HepG2 (cell line): ENCODE measurements at regions not wholly inside any gene's neighbourhood (a gene's known extent, or its start where the extent isn't known, plus 50 kb on each side); places are given as distances from the start of the nearest gene placed in this dataset.

Experiments
- HNRNPL ChIP-seq: fragments of 200-400 bp; formaldehyde crosslinking; IDR thresholded peaks from 2 replicates; pipeline ENCODE4 v1.6.1; 2017; ENCODE audit warnings: mild to moderate bottlenecking, low read depth, low read length
- NR1H2 ChIP-seq: sonication (generic); formaldehyde crosslinking; IDR thresholded peaks from 2 replicates; pipeline ENCODE4 v1.8.1; 2022; ENCODE audit warnings: low read depth, missing genetic modification reagents, borderline replicate concordance
- SRSF1 ChIP-seq: fragments of 200-400 bp; formaldehyde crosslinking; optimal IDR thresholded peaks from 2 replicates; pipeline ENCODE3; 2017; ENCODE audit warnings: mild to moderate bottlenecking, low read depth, low read length, moderate library complexity
- ZFP36 ChIP-seq: fragments of 150-350 bp; IDR thresholded peaks from 2 replicates; pipeline ENCODE4 v1.6.1; 2018; ENCODE audit warnings: borderline replicate concordance, low read length, low read depth; ENCODE audit not compliant: partially characterized antibody
- ZNF143 ChIP-seq: sonication (generic); formaldehyde crosslinking; IDR thresholded peaks from 2 replicates; pipeline ENCODE4 v1.4.0; 2020; ENCODE audit warnings: missing genetic modification reagents
- ZNF274 ChIP-seq: sonication (generic); formaldehyde crosslinking; IDR thresholded peaks from 2 replicates; pipeline ENCODE4 v1.5.1; 2020; ENCODE audit warnings: mild to moderate bottlenecking, missing genetic modification reagents
- ZNF317 ChIP-seq: sonication (generic); formaldehyde crosslinking; IDR thresholded peaks from 2 replicates; pipeline ENCODE4 v1.5.0; 2020; ENCODE audit warnings: mild to moderate bottlenecking, missing genetic modification reagents
- ZNF788 ChIP-seq: sonication (generic); formaldehyde crosslinking; IDR thresholded peaks from 2 replicates; pipeline ENCODE4 v1.5.0; 2020; ENCODE audit warnings: mild to moderate bottlenecking, missing genetic modification reagents, borderline replicate concordance
- TF ChIP-seq, protein P1 (sequence below): sonication (generic); formaldehyde crosslinking; IDR thresholded peaks from 2 replicates; pipeline ENCODE4 v1.9.0; 2022; ENCODE audit warnings: missing genetic modification reagents, mild to moderate bottlenecking, borderline replicate concordance
- TF ChIP-seq, protein P2 (sequence below): sonication (generic); formaldehyde crosslinking; IDR thresholded peaks from 2 replicates; pipeline ENCODE4 v1.5.0; 2020; ENCODE audit warnings: mild to moderate bottlenecking, missing genetic modification reagents, moderate library complexity

DNA sequence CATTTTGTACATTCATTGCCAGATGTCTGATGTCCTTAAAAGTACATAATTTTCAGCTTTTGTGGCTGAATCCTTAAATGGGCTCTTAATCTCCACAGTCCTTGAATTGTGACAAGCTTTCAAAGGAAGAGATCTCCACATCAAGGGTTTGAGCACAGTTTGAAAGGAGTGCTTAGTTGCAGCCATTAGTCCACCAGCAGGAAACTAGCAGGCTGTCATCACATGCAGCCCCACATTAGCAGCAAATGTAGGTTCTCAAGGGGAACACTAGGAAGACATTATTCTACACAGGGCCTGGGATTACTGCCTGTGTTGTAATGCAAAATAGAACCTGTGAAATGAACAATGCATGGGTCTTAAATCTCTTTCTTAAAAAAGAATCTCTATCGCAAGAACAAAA is 173.2 kb downstream of the CBLL2 start:
- TF ChIP-seq ZNF143 (no peak), SRSF1 (no peak), HNRNPL (no peak), ZNF317 (CRISPR knock-in tag) (no peak), NR1H2 (CRISPR knock-in tag) (no peak), ZNF788 (no peak), ZNF274 (CRISPR knock-in tag) (no peak), ZFP36 (no peak)
- TF ChIP-seq, protein P1, sequence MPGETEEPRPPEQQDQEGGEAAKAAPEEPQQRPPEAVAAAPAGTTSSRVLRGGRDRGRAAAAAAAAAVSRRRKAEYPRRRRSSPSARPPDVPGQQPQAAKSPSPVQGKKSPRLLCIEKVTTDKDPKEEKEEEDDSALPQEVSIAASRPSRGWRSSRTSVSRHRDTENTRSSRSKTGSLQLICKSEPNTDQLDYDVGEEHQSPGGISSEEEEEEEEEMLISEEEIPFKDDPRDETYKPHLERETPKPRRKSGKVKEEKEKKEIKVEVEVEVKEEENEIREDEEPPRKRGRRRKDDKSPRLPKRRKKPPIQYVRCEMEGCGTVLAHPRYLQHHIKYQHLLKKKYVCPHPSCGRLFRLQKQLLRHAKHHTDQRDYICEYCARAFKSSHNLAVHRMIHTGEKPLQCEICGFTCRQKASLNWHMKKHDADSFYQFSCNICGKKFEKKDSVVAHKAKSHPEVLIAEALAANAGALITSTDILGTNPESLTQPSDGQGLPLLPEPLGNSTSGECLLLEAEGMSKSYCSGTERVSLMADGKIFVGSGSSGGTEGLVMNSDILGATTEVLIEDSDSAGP (CRISPR knock-in tag): no peak
- TF ChIP-seq, protein P2, sequence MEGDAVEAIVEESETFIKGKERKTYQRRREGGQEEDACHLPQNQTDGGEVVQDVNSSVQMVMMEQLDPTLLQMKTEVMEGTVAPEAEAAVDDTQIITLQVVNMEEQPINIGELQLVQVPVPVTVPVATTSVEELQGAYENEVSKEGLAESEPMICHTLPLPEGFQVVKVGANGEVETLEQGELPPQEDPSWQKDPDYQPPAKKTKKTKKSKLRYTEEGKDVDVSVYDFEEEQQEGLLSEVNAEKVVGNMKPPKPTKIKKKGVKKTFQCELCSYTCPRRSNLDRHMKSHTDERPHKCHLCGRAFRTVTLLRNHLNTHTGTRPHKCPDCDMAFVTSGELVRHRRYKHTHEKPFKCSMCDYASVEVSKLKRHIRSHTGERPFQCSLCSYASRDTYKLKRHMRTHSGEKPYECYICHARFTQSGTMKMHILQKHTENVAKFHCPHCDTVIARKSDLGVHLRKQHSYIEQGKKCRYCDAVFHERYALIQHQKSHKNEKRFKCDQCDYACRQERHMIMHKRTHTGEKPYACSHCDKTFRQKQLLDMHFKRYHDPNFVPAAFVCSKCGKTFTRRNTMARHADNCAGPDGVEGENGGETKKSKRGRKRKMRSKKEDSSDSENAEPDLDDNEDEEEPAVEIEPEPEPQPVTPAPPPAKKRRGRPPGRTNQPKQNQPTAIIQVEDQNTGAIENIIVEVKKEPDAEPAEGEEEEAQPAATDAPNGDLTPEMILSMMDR: no peak
